ENCODE measurements at regions not wholly inside any gene's neighbourhood (a gene's known extent, or its start where the extent isn't known, plus 50 kb on each side); places are given as distances from the start of the nearest gene placed in this dataset.

- TF ChIP-seq CTCF (conservative IDR thresholded peaks at IDR 0.05; ENCODE audit: low read depth, low read length), result no peak
- no peak for TF ChIP-seq EZH2 (IDR thresholded peaks at IDR 0.05; ENCODE audit: borderline replicate concordance, low read depth, low read length, poor library complexity, severe bottlenecking)
Measured at GRCh38 chr4:37767546-37767945, 58.9 kb upstream of the PGM2 start.
